Testis (tissue), 2 donors: ENCODE measurements at regions not wholly inside any gene's neighbourhood (a gene's known extent, or its start where the extent isn't known, plus 50 kb on each side); places are given as distances from the start of the nearest gene placed in this dataset.

Experiments
- CTCF ChIP-seq, 3 experiments: fragments of 450-650 bp in 2 of 3; fragments of 200-600 bp in 1 of 3; sonication (generic) in 1 of 3; IDR thresholded peaks; one replicate each; pipeline ENCODE4 v1.5.1; 2016 to 2019; ENCODE audit warnings: antibody characterized with exemption in 3 of 3, mild to moderate bottlenecking in 2 of 3, moderate library complexity in 1 of 3
- POLR2A ChIP-seq: fragments of 450-650 bp; IDR thresholded peaks from one replicate; pipeline ENCODE4 v1.6.1; 2017; ENCODE audit warnings: antibody characterized with exemption, mild to moderate bottlenecking, moderate library complexity

- TF ChIP-seq CTCF (IDR thresholded peaks at IDR 0.05) = no peak
- no peak for TF ChIP-seq POLR2A
Observed at GRCh38 chr6:86629123-86629522, 308.2 kb upstream of the HTR1E start.
